A549 (cell line): ENCODE measurements at regions not wholly inside any gene's neighbourhood (a gene's known extent, or its start where the extent isn't known, plus 50 kb on each side); places are given as distances from the start of the nearest gene placed in this dataset.

Source experiments
- ATAC-seq, 2 experiments: fragments of 200-7000 bp in 1 of 2; fragments of >200 bp in 1 of 2; cut with Nextera tagmentation in 1 of 2; cut with Tn5 transposase in 1 of 2; 3 replicates each; pipeline versions ENCODE4 v1.8.0 to v1.9.1; 2018 to 2020; ENCODE audit warnings: mild to moderate bottlenecking in 1 of 2, moderate library complexity in 1 of 2
- CTCF ChIA-PET: fragments of 300-600 bp; sonication (Branson Sonifier 250); formaldehyde crosslinking; extraction: SDS; loops from one replicate; lab custom pipeline; 2021; ENCODE audit warnings: antibody characterized with exemption, inconsistent platforms; lab: Yijun Ruan, JAX
- POLR2A ChIA-PET: fragments of 350-600 bp; formaldehyde crosslinking; extraction: SDS; loops from one replicate; lab custom pipeline; 2021; ENCODE audit warnings: antibody characterized with exemption, inconsistent platforms; lab: Yijun Ruan, JAX
- DNase-seq, 2 experiments: peaks; one replicate each; pipeline versions ENCODE4 v3.0.0 to v3.0.0-alpha.2; 2011 to 2016; ENCODE audit warnings: low read depth in 1 of 2, low spot score in 1 of 2
- FAIRE-seq: peaks from 2 replicates; lab custom pipeline; 2011; peaks lifted over from hg19 to GRCh38; lab: Jason Lieb, UNC
- H3K27ac ChIP-seq, 2 experiments: fragments of >200 bp; sonication (Bioruptor Twin); formaldehyde crosslinking; 3 replicates each; pipeline ENCODE4 v1.5.1; 2016 to 2017
- H3K4me1 ChIP-seq: fragments of >200 bp; sonication (Bioruptor Twin); formaldehyde crosslinking; 3 replicates; pipeline ENCODE4 v1.6.1; 2016
- H3K4me2 ChIP-seq: fragments of >200 bp; sonication (Bioruptor Twin); formaldehyde crosslinking; 3 replicates; pipeline ENCODE4 v1.6.1; 2016
- H3K4me3 ChIP-seq: fragments of >200 bp; sonication (Bioruptor Twin); formaldehyde crosslinking; 3 replicates; pipeline ENCODE4 v1.5.1; 2016
- H3K9me3 ChIP-seq: fragments of >200 bp; sonication (Bioruptor Twin); formaldehyde crosslinking; 3 replicates; pipeline ENCODE4 v1.6.1; 2016
- ATOH8 ChIP-seq: fragments of 250-450 bp; sonication (Bioruptor Pico); IDR thresholded peaks from 2 replicates; pipeline ENCODE4 v1.5.0; 2020; ENCODE audit warnings: low read depth, mild to moderate bottlenecking, moderate library complexity
- BCL3 ChIP-seq: fragments of >200 bp; sonication (Bioruptor Twin); formaldehyde crosslinking; IDR thresholded peaks from 3 replicates; pipeline ENCODE4 v1.6.1; 2016
- CHD2 ChIP-seq: fragments of 150-350 bp; IDR thresholded peaks from 2 replicates; pipeline ENCODE4 v1.6.1; 2014; ENCODE audit warnings: low read length; ENCODE audit not compliant: partially characterized antibody
- EHF ChIP-seq: fragments of 250-450 bp; sonication (Bioruptor Pico); IDR thresholded peaks from 2 replicates; pipeline ENCODE4 v1.5.0; 2020; ENCODE audit warnings: mild to moderate bottlenecking
- EP300 ChIP-seq, 2 experiments: fragments of >200 bp; sonication (Bioruptor Twin); formaldehyde crosslinking; IDR thresholded peaks; 2 replicates in 1 of 2; 3 replicates in 1 of 2; pipeline ENCODE4 v1.6.1; 2016 to 2017
- FOSL2 ChIP-seq, 2 experiments: fragments of 450-650 bp in 1 of 2; fragments of >200 bp in 1 of 2; sonication (Bioruptor Twin) in 1 of 2; formaldehyde crosslinking; IDR thresholded peaks; 2 replicates each; pipeline versions ENCODE4 v1.5.0 to v1.6.1; 2016 to 2020; ENCODE audit warnings: mild to moderate bottlenecking in 1 of 2, moderate library complexity in 1 of 2
- HDAC2 ChIP-seq: fragments of 200-600 bp; sonication (generic); IDR thresholded peaks from 2 replicates; pipeline ENCODE4 v1.6.1; 2016
- HES2 ChIP-seq: fragments of >200 bp; sonication (Bioruptor Twin); formaldehyde crosslinking; IDR thresholded peaks from 2 replicates; pipeline ENCODE4 v1.6.1; 2016
- HEYL ChIP-seq: fragments of 250-450 bp; sonication (Bioruptor Pico); IDR thresholded peaks from 2 replicates; pipeline ENCODE4 v1.8.0; 2021; ENCODE audit warnings: mild to moderate bottlenecking, moderate library complexity
- HMGXB4 ChIP-seq: fragments of 250-450 bp; sonication (Bioruptor Pico); IDR thresholded peaks from 2 replicates; pipeline ENCODE4 v1.5.0; 2021; ENCODE audit warnings: mild to moderate bottlenecking, moderate library complexity, borderline replicate concordance
- HOXA7 ChIP-seq: fragments of 250-450 bp; sonication (Bioruptor Pico); IDR thresholded peaks from 2 replicates; pipeline ENCODE4 v1.5.0; 2020; ENCODE audit warnings: mild to moderate bottlenecking, moderate library complexity
- HOXB5 ChIP-seq: fragments of 250-450 bp; sonication (Bioruptor Pico); IDR thresholded peaks from 2 replicates; pipeline ENCODE4 v1.5.0; 2020; ENCODE audit warnings: mild to moderate bottlenecking, moderate library complexity
- JUNB ChIP-seq: fragments of >200 bp; sonication (Bioruptor Twin); formaldehyde crosslinking; IDR thresholded peaks from 2 replicates; pipeline ENCODE4 v1.6.1; 2016
- KDM5A ChIP-seq: fragments of 200-600 bp; sonication (generic); IDR thresholded peaks from 2 replicates; pipeline ENCODE4 v1.6.1; 2016; ENCODE audit warnings: antibody characterized with exemption, mild to moderate bottlenecking
- MAX ChIP-seq: IDR thresholded peaks from 2 replicates; pipeline ENCODE4 v1.6.1; 2012
- MAZ ChIP-seq: fragments of 150-350 bp; IDR thresholded peaks from 2 replicates; pipeline ENCODE4 v1.6.1; 2014; ENCODE audit warnings: antibody characterized with exemption, low read depth, low read length, borderline replicate concordance
- NFE2L2 ChIP-seq: fragments of 150-350 bp; conservative IDR thresholded peaks from 2 replicates; pipeline ENCODE4 v1.6.1; 2014; ENCODE audit warnings: low read length
- NR3C1 ChIP-seq: fragments of >200 bp; sonication (Bioruptor Twin); formaldehyde crosslinking; IDR thresholded peaks from 3 replicates; pipeline ENCODE4 v1.6.1; 2017
- PBX3 ChIP-seq: IDR thresholded peaks from 2 replicates; pipeline ENCODE4 v1.6.1; 2012
- PHF8 ChIP-seq: fragments of 200-600 bp; sonication (generic); IDR thresholded peaks from 2 replicates; pipeline ENCODE4 v1.6.1; 2016; ENCODE audit warnings: low read depth, mild to moderate bottlenecking, antibody characterized with exemption, moderate library complexity, borderline replicate concordance
- RAD21 ChIP-seq, 2 experiments: fragments of >200 bp in 1 of 2; sonication (Bioruptor Twin) in 1 of 2; formaldehyde crosslinking in 1 of 2; IDR thresholded peaks in 1 of 2; conservative IDR thresholded peaks in 1 of 2; 2 replicates in 1 of 2; 3 replicates in 1 of 2; pipeline ENCODE4 v1.6.1; 2012 to 2018; ENCODE audit warnings: inconsistent platforms in 1 of 2
- SMC3 ChIP-seq: fragments of >200 bp; sonication (Bioruptor Twin); formaldehyde crosslinking; IDR thresholded peaks from 3 replicates; pipeline ENCODE4 v1.6.1; 2018; ENCODE audit warnings: inconsistent platforms
- SREBF2 ChIP-seq: fragments of 450-650 bp; IDR thresholded peaks from 2 replicates; pipeline ENCODE4 v1.6.1; 2014; ENCODE audit warnings: mild to moderate bottlenecking, moderate library complexity
- ZC3H11A ChIP-seq: fragments of 450-650 bp; IDR thresholded peaks from 2 replicates; pipeline ENCODE4 v1.6.1; 2014; ENCODE audit warnings: antibody characterized with exemption, mild to moderate bottlenecking
- ZFP36 ChIP-seq: fragments of 450-650 bp; IDR thresholded peaks from 2 replicates; pipeline ENCODE4 v1.6.1; 2014; ENCODE audit warnings: borderline replicate concordance; ENCODE audit not compliant: partially characterized antibody
- WGBS: methylation state at CpG from one replicate; pipeline ENCODE4 v1.1.6; 2017; ENCODE audit errors: missing lambda C conversion rate; 5-methylcytosine and 5-hydroxymethylcytosine counted together

- TF ChIP-seq CHD2 (no peak), PHF8 (no peak), EHF (no peak), HDAC2 (no peak), FOSL2 (IDR thresholded peaks at IDR 0.05) (no peak), FOSL2 (CRISPR knock-in tag; IDR thresholded peaks at IDR 0.05) (no peak)
These were observed 400.9 kb downstream of the TSN start (continued) for GRCh38 chr2:122156176-122156890.

GRCh38 chr2:122157158-122157557 lies 401.7 kb downstream of the TSN start:
- no peak for ATAC-seq
- Histone ChIP-seq H3K27ac (no peak overlapping the region), H3K9me3 (no peaks in the 10 kb centered on the region), H3K4me3 (no peak overlapping the region), H3K4me1 (no peaks in the 10 kb centered on the region), H3K4me2 (no peak overlapping the region)
- no peak for DNase-seq
- CTCF ChIA-PET = no interaction called here
- POLR2A ChIA-PET = no interaction called here
- WGBS = 26% methylated on average over 10 of the region's 10 CpGs
- FAIRE-seq = no peak
- no peak for TF ChIP-seq PBX3
- no peak for TF ChIP-seq NFE2L2
- no peak for TF ChIP-seq ZFP36
- no peak for TF ChIP-seq KDM5A
- no peak for TF ChIP-seq PHF8
- TF ChIP-seq HMGXB4 (CRISPR knock-in tag) = no peak
- no peak for TF ChIP-seq SMC3
- no peak for TF ChIP-seq NR3C1
- no peak for TF ChIP-seq ATOH8 (CRISPR knock-in tag)
- no peak for TF ChIP-seq CHD2
- no peak for TF ChIP-seq MAZ
- TF ChIP-seq BCL3 = no peak
- TF ChIP-seq EP300 (IDR thresholded peaks at IDR 0.05) = no peak
- TF ChIP-seq JUNB = no peak
- TF ChIP-seq, all 56 proteins: peak for 0

GRCh38 chr2:122163617-122164016 lies 408.2 kb downstream of the TSN start:
- TF ChIP-seq HOXB5 (no peak), HES2 (no peak), ZFP36 (no peak), ZC3H11A (no peak), PHF8 (no peak), HOXA7 (CRISPR knock-in tag) (no peak), NFE2L2 (no peak), RAD21 (conservative IDR thresholded peaks at IDR 0.05 in 1 of 2, IDR thresholded peaks at IDR 0.05 in 1 of 2) (no peak), HEYL (no peak), SREBF2 (no peak), MAX (no peak)
- TF ChIP-seq, all 56 proteins: peak for 0
- ATAC-seq (no peak), FAIRE-seq (no peak), DNase-seq (no peak)
- 0% methylated on average over 1 of the region's 1 CpG for WGBS
- Histone ChIP-seq H3K4me1 (no peaks in the 10 kb centered on the region), H3K9me3 (no peaks in the 10 kb centered on the region), H3K27ac (no peak overlapping the region), H3K4me3 (no peak overlapping the region), H3K4me2 (no peak overlapping the region)
- POLR2A ChIA-PET = no interaction called here
- CTCF ChIA-PET = no interaction called here
